ENCODE measurements at regions not wholly inside any gene's neighbourhood (a gene's known extent, or its start where the extent isn't known, plus 50 kb on each side); places are given as distances from the start of the nearest gene placed in this dataset.

DNA sequence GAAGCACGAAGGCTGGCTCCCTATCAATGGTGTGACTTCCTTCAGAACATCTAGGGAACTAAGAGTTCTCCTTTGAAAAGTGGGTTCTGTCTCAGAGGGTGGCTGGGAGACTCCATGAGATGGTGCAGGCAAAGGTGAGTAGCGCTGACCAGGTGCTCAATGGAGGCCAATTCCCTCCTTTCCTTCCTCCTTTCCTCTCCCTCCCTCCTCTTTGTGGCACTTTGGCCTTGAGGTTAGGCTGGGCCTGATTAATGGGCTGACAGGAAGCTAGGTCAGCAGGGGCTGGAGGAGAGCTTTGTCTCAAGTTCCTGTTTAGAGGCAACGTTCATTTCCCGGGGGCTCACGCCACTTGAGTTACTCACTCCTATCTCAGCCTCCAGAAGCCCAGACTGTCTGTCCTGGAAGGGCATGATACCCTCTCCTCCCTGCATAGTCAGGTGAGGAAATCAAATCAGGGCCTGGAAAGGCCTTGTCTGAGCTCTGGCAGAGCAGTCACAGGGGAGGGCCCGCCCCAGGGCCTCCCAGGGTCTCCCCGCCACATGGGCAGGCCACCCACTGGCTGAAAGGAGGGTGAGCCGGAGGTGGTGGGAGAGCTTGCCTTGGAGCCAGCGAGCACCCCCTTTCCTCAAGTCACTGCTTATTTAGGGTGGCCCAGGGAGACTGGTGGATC is 58.4 kb upstream of the SSBP3 start (continued):
- TF ChIP-seq, protein P1, sequence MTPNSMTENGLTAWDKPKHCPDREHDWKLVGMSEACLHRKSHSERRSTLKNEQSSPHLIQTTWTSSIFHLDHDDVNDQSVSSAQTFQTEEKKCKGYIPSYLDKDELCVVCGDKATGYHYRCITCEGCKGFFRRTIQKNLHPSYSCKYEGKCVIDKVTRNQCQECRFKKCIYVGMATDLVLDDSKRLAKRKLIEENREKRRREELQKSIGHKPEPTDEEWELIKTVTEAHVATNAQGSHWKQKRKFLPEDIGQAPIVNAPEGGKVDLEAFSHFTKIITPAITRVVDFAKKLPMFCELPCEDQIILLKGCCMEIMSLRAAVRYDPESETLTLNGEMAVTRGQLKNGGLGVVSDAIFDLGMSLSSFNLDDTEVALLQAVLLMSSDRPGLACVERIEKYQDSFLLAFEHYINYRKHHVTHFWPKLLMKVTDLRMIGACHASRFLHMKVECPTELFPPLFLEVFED (CRISPR knock-in tag; conservative IDR thresholded peaks at IDR 0.05), result peak; percentile 66; the same call in 1 of the 2 replicates
- TF ChIP-seq BCLAF1 (IDR thresholded peaks at IDR 0.05; ENCODE audit: borderline replicate concordance in 1 of 2, control insufficient read depth in 1 of 2, low read depth in 2 of 2, low read length in 1 of 2), result 0 out of 4 replicates have a peak, but pooled peaks of 1 of the 2 experiments have one; percentile 46
- peak; percentile 87 for TF ChIP-seq LEF1 (IDR thresholded peaks at IDR 0.05)
- peak; percentile 86 for TF ChIP-seq VEZF1 (CRISPR knock-in tag; IDR thresholded peaks at IDR 0.05)
- TF ChIP-seq HDGF (IDR thresholded peaks at IDR 0.05), result peak; percentile 69; the same call in 1 of the 2 replicates
- TF ChIP-seq, protein P2, sequence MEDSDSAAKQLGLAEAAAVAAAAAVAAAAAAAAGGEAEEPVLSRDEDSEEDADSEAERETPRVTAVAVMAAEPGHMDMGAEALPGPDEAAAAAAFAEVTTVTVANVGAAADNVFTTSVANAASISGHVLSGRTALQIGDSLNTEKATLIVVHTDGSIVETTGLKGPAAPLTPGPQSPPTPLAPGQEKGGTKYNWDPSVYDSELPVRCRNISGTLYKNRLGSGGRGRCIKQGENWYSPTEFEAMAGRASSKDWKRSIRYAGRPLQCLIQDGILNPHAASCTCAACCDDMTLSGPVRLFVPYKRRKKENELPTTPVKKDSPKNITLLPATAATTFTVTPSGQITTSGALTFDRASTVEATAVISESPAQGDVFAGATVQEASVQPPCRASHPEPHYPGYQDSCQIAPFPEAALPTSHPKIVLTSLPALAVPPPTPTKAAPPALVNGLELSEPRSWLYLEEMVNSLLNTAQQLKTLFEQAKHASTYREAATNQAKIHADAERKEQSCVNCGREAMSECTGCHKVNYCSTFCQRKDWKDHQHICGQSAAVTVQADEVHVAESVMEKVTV (CRISPR knock-in tag; IDR thresholded peaks at IDR 0.05), result no peak
- TF ChIP-seq BRD4 (IDR thresholded peaks at IDR 0.05), result peak; percentile 50
- peak; percentile 79 for TF ChIP-seq RUNX1 (IDR thresholded peaks at IDR 0.05; ENCODE audit: low read depth)
- 0 out of 2 replicates have a peak, but pooled peaks have one; percentile 20 for TF ChIP-seq MAFG (tag; conservative IDR thresholded peaks at IDR 0.05)
- TF ChIP-seq SREBF1 (IDR thresholded peaks at IDR 0.05; ENCODE audit: borderline replicate concordance, low read depth, low read length), result peak; percentile 81; the same call in 1 of the 2 replicates
- TF ChIP-seq AFF1 (IDR thresholded peaks at IDR 0.05; ENCODE audit: low read depth in 1 of 2, partially characterized antibody in 2 of 2), result peak in 1 of 2 experiments; percentile 78
- TF ChIP-seq PHF8 (IDR thresholded peaks at IDR 0.05; ENCODE audit: borderline replicate concordance, low read length), result 0 out of 2 replicates have a peak, but pooled peaks have one; percentile 28
- TF ChIP-seq ZBTB17 (CRISPR knock-in tag; IDR thresholded peaks at IDR 0.05), result 0 out of 2 replicates have a peak, but pooled peaks have one; percentile 26
- peak; percentile 84; the same call in 1 of the 2 replicates for TF ChIP-seq L3MBTL2 (IDR thresholded peaks at IDR 0.05)
- peak; percentile 64 for TF ChIP-seq DACH1 (IDR thresholded peaks at IDR 0.05; ENCODE audit: partially characterized antibody)

Measured in K562 (cell line).